ENCODE measurements at regions not wholly inside any gene's neighbourhood (a gene's known extent, or its start where the extent isn't known, plus 50 kb on each side); places are given as distances from the start of the nearest gene placed in this dataset.

DNA sequence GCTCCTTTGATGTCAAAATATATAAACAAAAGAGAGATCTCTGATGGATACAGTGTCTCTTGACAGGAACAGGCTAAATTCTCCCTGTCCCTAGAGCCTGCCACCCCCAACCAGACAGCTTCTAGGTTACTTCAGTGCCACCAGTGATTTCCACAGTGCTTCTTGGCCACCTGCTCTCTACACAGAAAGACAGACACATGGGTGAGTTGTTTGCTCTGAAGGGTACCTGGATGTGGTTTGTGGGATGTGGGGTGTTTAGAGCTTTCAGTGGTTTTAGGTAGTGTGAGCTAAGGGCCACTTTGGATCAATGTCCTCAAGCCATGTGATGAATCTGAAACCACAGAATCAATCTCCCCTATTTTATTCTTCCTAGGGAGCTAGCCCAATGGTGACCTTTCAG is 125.4 kb downstream of the ANKRD18B start:
- Histone ChIP-seq H3K27ac (ENCODE audit: low read depth in 1 of 2, low read length in 2 of 2) (no peak overlapping the region), H3K4me1 (ENCODE audit: control insufficient read depth in 4 of 4, insufficient read depth in 4 of 4, low read length in 3 of 4) (no peaks in the 10 kb centered on the region), H3K4me3 (ENCODE audit: low read depth in 1 of 3, low read length in 3 of 3) (no peak overlapping the region), H3K27me3 (ENCODE audit: control insufficient read depth in 4 of 4, insufficient read depth in 4 of 4, low read length in 3 of 4) (peaks cover 0 to 5% (median 1%) of the 10 kb centered on the region in 4 donors), H3K36me3 (ENCODE audit: control insufficient read depth in 4 of 4, insufficient read depth in 3 of 4, low read depth in 1 of 4, low read length in 3 of 4) (no peaks in the 10 kb centered on the region), H3K9me3 (ENCODE audit: control insufficient read depth in 4 of 4, low read length in 3 of 4) (no peaks in the 10 kb centered on the region), H3K9ac (ENCODE audit: low read depth in 1 of 2, low read length in 2 of 2) (no peak overlapping the region)
- TF ChIP-seq YY1 (IDR thresholded peaks at IDR 0.05) (no peak), GABPA (IDR thresholded peaks at IDR 0.05 in 1 of 2, conservative IDR thresholded peaks at IDR 0.05 in 1 of 2) (no peak), RXRA (IDR thresholded peaks at IDR 0.05) (no peak), RAD21 (IDR thresholded peaks at IDR 0.05) (no peak), HNF4A (conservative IDR thresholded peaks at IDR 0.05) (no peak), HNF4G (IDR thresholded peaks at IDR 0.05) (no peak), ATF3 (IDR thresholded peaks at IDR 0.05) (no peak), TAF1 (conservative IDR thresholded peaks at IDR 0.05) (no peak), ZBTB33 (IDR thresholded peaks at IDR 0.05) (no peak), EGR1 (IDR thresholded peaks at IDR 0.05; ENCODE audit: low read depth in 2 of 2) (no peak), FOXA2 (IDR thresholded peaks at IDR 0.05) (no peak)
- TF ChIP-seq, protein P1, sequence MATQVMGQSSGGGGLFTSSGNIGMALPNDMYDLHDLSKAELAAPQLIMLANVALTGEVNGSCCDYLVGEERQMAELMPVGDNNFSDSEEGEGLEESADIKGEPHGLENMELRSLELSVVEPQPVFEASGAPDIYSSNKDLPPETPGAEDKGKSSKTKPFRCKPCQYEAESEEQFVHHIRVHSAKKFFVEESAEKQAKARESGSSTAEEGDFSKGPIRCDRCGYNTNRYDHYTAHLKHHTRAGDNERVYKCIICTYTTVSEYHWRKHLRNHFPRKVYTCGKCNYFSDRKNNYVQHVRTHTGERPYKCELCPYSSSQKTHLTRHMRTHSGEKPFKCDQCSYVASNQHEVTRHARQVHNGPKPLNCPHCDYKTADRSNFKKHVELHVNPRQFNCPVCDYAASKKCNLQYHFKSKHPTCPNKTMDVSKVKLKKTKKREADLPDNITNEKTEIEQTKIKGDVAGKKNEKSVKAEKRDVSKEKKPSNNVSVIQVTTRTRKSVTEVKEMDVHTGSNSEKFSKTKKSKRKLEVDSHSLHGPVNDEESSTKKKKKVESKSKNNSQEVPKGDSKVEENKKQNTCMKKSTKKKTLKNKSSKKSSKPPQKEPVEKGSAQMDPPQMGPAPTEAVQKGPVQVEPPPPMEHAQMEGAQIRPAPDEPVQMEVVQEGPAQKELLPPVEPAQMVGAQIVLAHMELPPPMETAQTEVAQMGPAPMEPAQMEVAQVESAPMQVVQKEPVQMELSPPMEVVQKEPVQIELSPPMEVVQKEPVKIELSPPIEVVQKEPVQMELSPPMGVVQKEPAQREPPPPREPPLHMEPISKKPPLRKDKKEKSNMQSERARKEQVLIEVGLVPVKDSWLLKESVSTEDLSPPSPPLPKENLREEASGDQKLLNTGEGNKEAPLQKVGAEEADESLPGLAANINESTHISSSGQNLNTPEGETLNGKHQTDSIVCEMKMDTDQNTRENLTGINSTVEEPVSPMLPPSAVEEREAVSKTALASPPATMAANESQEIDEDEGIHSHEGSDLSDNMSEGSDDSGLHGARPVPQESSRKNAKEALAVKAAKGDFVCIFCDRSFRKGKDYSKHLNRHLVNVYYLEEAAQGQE (IDR thresholded peaks at IDR 0.05) = no peak
- TF ChIP-seq, protein P2, sequence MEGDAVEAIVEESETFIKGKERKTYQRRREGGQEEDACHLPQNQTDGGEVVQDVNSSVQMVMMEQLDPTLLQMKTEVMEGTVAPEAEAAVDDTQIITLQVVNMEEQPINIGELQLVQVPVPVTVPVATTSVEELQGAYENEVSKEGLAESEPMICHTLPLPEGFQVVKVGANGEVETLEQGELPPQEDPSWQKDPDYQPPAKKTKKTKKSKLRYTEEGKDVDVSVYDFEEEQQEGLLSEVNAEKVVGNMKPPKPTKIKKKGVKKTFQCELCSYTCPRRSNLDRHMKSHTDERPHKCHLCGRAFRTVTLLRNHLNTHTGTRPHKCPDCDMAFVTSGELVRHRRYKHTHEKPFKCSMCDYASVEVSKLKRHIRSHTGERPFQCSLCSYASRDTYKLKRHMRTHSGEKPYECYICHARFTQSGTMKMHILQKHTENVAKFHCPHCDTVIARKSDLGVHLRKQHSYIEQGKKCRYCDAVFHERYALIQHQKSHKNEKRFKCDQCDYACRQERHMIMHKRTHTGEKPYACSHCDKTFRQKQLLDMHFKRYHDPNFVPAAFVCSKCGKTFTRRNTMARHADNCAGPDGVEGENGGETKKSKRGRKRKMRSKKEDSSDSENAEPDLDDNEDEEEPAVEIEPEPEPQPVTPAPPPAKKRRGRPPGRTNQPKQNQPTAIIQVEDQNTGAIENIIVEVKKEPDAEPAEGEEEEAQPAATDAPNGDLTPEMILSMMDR (IDR thresholded peaks at IDR 0.05; ENCODE audit: low read depth, low read length, missing input control) = no peak
- no peak for DNase-seq (ENCODE audit: low spot score)

- Histone ChIP-seq H3K4me3 (ENCODE audit: low read depth in 1 of 3, low read length in 3 of 3) (no peak overlapping the region), H3K9ac (ENCODE audit: low read depth in 1 of 2, low read length in 2 of 2) (no peak overlapping the region)
- 52% methylated on average over 3 of the region's 3 CpGs for WGBS
Observed at GRCh38 chr9:33651125-33651524, 127.1 kb downstream of the ANKRD18B start.

More at GRCh38 chr9:33651125-33651524, 127.1 kb downstream of the ANKRD18B start:
- peaks cover 0 to 8% (median 2%) of the 10 kb centered on the region in 4 donors for H3K27me3 ChIP-seq (ENCODE audit: control insufficient read depth in 4 of 4, insufficient read depth in 4 of 4, low read length in 3 of 4)
- no peak overlapping the region for H3K27ac ChIP-seq (ENCODE audit: low read depth in 1 of 2, low read length in 2 of 2)
- no peaks in the 10 kb centered on the region for H3K9me3 ChIP-seq (ENCODE audit: control insufficient read depth in 4 of 4, low read length in 3 of 4)
- TF ChIP-seq HNF4G (IDR thresholded peaks at IDR 0.05) = no peak
- no peak for TF ChIP-seq EGR1 (IDR thresholded peaks at IDR 0.05; ENCODE audit: low read depth in 2 of 2)
- TF ChIP-seq, protein P1 (IDR thresholded peaks at IDR 0.05) = no peak
- no peaks in the 10 kb centered on the region for H3K4me1 ChIP-seq (ENCODE audit: control insufficient read depth in 4 of 4, insufficient read depth in 4 of 4, low read length in 3 of 4)
- DNase-seq (ENCODE audit: low spot score) = no peak
- H3K36me3 ChIP-seq (ENCODE audit: control insufficient read depth in 4 of 4, insufficient read depth in 3 of 4, low read depth in 1 of 4, low read length in 3 of 4) = no peaks in the 10 kb centered on the region
